Smooth muscle cell of the brain vasculature (primary cell): ENCODE measurements at regions not wholly inside any gene's neighbourhood (a gene's known extent, or its start where the extent isn't known, plus 50 kb on each side); places are given as distances from the start of the nearest gene placed in this dataset.

Experiments
- DNase-seq: peaks from one replicate; pipeline ENCODE4 v3.0.0-alpha.2; 2012; ENCODE audit warnings: low read depth, low spot score

DNA sequence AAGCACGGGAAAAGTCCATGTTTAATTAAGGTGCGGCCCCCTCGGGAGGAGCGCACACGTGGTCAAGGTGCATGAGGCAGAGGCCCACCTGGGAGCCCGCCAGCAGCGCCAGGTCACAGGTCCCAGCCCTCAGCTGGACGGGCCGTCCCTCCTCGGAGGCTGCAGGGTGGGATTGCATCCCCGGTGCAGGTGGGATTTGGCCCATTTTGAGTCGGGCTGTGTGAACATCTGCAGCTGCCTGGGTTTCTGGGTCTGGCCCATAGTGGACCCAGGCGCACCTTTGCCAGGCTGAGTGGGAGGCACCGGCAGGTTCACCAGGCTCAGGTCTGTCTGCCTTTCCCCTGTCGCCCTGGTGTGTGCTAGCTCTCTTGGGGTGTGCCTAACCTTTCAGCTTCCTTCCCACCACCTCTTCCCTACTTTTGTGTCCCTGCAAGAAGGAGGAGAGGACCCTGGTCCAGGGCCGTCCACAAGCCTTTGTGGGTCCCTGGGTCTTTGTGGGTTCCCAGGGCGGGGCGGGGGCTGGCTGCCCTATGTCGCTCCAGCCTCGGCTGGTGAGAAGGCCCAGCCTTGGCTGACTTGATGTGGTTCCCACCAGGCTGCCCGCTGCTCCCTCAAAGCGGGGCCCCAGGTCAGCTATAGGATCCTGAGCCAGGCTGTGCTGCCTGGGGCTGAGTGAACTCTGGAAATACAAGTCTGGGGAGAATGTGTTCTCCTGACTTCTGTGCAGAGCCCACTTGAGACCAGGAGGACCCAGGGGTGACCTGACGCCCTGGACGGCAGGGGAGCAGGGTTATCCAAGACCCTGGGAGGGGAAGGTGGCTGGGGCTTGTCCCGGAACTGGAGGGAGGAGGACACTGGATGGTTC is 186.7 kb upstream of the SHH start:
- no peak for DNase-seq

DNA sequence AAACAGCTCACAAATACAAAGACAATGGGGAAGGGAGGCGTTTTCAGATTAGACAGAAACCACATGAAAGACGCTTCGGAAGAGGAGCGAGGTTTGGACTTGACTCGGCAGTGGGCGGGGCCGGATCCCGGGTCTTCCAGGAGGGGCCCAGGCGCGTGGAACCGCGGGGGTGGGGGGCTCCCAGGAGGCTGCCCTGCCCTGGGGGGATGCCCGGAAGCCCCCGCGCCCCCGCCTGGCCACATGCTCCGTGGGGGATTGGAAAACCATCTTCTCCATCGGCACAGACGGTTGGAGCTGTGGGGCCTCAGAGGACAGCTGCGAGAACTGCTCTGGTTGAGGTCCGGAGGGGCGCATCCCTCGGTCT is 186.0 kb upstream of the SHH start:
- no peak for DNase-seq

DNA sequence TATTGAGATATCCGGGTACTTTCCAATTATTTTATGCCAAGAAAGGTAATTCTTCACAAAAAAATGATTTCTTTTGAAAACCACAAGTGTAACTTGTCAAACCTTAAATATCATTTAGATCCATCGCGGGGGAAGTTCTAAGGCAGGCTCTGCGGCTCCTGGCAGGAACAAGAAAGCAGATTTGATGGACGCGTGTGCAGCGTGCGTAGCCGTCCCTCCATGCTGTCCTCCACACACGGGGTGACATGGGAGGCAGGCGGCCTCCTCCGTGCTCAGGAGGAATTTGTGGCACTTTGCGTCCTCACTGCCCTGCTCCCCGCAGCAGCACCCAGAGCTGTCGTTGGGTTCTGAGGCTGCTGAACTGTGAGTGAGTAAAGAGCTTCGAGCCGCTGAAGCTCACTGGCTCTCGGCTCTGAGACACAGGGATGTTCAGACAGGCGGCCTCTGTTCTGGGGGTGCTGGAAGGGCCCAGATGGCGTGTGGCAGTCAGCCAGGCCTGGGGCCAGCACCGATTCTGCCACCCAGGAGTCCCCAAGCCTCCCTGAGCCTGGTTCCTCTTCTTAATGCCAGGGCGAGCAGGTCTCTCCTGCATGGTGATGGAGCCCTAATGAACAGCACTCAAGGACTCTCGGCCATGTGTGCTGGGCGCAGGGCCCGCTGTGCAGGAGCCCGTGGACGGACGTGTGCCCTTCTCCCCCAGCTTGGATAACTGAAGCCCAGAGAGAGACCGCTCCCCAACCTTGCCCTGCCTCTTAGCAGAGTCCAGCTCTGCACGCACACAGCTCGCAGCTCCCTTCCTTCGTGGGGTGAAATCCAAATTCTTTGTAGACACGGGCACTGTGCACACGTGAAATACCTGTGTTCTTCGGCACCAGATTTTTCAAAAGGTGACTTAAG is 185.4 kb upstream of the SHH start:
- no peak for DNase-seq

DNA sequence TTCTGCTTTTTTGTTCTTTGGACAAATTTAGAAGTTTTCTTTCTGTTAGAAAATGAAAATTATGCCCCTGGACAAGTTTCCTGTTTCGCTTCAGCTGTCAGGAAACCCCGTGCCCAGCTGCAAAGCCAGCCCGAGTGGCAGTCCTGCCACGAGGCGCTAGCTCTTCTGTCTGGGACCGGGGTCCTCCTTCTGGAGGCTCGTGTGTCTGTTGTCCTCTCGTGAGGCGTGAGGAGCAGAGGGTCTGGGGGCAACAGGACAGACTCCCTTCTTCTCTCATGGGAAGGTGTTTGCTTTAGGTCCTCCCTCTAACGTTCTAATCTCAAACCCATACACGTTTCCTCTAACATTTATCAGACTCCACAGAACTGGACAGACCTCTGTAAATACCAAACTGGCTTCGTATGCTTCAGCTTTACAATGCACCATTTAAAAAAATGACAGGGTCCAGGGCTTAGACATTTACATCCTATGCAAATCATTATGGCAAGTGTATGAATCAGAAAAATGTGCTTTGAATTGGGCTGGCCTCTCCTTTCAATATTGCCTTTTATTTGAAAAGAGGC is 184.5 kb upstream of the SHH start:
- DNase-seq: no peak

DNA sequence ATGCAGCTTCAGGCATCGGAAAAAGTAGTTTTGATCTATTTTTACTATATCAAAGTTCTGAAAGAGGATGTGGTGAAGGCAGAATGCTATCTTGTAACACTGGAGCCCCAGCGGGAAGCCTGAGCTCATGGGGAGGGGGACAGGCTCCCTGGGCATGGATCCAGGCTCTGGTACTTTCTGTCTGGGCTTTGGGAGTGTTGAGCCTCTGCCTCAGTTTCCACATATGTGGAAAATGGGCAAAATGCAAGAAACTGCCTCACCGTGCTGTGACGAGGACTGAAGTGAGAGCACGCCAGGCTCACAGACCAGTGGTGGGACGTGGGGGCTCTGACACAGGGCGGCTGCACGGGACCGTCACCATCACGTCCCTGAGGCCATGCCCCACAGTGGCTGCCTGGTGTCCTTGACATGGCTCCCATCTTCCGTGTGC is 182.9 kb upstream of the SHH start:
- no peak for DNase-seq

DNA sequence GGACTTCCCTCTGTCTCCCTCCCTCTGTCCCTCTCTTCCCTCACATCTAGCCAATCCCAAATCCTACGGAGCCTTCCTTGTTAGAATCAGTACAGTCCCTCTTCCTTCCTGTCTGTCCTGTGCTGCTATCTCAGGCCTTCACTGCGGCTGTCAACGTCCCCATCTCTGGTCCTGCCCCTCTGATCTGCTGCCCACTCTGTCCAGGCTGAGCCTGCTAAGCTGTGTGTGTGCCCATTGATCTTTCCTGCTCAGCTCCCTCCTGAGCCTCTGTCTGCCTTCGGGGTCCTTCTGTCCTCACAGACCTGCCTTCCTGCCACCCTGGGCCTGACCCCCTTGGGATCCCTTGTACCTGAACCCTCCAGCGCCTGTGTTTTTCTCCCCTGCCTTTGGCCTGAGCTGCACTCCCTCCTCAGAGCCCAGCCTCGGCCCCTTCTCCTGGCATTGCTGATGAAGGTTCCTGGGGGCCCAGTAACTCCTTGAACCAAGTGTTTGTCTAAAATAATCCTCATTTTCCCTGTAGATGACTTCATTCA is 182.1 kb upstream of the SHH start:
- DNase-seq: no peak

DNA sequence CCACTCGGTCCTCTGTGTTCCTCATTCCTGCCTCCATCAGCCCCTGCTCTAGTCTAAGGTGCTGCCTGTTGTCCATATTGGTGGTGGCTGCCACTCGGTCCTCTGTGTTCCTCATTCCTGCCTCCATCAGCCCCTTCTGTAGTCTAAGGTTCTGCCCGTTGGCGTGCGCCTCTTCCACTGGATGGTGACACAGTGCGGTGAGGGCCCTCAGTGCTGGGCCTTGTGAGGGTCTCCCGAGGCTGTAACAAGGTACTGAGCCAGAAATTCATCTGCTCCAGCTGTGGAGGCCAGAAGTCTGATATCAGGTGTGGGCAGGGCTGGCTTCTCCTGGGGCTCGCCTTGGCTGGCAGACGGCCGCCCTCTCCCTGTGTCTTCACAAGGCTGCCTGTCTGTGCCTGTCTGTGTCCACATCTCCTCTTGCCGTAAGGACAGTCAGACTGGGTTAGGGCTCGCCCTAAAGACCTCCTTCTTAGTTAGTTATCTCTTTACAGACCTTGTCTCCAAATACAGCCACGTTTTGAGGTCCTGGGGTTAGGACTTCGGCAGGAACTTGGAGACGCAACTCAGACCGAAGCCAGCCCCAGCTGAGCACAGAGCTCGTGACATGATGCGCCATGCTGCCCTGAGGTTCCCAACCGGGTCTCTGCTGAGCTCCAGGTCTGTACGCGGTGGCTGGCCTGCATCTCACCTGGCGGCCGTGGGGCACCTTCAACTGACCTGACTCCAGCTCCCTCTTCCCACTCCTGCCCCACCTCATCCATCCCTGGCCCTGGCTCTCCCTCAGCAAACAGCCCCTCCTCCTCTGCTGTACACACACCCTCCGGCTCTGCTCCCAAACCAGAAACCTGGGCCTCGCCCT is 181.4 kb upstream of the SHH start:
- no peak for DNase-seq

DNA sequence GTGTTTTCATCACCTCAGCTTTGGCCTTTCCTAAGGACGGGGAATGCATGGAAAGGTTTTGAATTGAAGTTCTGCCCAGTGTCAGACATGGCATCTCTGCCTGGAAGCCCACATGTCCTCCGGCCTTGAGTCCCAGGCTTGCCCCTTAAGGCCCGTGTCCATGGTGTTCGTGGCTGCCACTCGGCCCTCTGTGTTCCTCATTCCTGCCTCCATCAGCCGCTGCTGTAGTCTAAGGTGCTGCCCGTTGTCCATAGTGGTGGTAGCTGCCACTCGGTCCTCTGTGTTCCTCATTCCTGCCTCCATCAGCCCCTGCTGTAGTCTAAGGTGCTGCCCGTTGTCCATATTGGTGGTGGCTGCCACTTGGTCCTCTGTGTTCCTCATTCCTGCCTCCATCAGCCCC is 180.7 kb upstream of the SHH start:
- no peak for DNase-seq

DNA sequence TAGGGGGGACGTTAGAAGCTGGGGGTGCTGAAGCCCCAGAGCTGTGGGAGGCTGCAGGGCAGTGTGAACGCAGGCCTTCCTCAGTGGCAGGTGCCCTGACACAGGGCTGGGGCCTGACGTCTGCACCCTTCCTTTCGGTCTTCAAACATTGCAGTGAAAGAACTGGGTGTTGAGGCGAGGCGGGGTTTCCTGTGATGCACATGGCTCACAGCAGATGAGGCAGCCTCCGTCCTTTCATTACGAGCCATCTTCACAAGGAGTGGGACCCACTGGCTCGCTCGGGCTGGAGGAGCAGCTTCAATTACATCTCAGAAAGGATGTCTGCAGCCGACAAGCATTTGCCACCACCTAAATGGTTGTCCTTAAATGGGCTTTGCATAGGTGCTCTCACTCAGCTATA is 180.3 kb upstream of the SHH start:
- no peak for DNase-seq

DNA sequence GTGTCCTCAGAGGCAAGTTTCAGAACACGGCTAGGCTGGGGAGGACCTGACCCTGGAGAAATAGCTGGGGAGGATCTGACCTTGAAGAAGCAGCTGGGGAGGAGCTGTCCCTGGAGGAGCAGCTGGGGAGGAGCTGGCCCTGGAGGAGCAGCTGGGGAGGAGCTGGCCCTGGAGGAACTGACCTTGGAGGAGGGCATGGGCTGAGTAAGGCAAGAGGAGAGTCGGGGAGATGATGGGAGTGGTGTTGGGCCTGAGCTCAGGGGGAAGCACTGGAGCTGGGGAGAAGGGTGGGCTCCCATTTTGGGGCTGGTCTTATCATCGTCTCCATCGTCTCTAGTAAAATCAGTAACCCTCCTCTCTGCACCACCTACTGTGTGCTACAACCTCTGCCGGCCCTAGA is 179.8 kb upstream of the SHH start:
- DNase-seq: no peak

DNA sequence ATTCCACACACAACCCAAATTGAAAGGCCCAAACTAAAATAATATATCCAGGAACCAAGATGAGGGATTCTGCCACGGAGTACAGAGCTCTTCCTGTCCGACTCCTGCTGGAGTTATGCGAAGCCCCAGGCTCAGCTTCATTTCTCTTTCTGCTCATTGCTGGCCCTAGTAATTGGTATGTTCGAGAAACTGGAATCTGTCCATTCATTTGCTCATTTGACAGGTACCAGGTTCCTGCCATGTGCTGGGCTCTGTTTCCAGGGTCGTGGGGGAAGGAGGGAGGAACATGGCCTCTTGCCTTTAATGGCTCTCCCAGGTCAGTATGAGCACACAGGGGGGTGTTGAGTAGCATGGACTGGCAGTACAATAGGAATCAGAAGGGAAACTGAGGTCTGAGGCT is 179.2 kb upstream of the SHH start:
- no peak for DNase-seq

DNA sequence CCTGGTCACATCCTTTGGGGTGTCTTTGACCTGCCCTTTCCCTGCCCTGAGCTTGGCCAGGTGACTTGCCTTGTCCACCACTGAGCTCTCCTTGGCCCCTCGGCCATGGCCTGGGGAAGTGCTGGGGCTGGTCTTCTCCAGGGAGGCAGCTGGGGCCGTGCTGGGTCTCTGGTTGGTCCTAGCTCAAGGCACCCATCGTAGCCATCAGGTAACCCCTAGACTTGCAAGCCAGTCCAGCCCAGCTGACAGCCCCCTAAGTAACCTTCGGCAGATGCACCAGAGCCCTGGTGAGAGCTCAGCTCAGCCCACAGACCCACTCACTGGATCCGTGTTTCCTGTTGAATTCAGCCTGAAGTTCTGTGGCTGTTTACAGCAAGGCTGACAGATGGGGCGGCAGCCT is 176.2 kb upstream of the SHH start:
- no peak for DNase-seq

DNA sequence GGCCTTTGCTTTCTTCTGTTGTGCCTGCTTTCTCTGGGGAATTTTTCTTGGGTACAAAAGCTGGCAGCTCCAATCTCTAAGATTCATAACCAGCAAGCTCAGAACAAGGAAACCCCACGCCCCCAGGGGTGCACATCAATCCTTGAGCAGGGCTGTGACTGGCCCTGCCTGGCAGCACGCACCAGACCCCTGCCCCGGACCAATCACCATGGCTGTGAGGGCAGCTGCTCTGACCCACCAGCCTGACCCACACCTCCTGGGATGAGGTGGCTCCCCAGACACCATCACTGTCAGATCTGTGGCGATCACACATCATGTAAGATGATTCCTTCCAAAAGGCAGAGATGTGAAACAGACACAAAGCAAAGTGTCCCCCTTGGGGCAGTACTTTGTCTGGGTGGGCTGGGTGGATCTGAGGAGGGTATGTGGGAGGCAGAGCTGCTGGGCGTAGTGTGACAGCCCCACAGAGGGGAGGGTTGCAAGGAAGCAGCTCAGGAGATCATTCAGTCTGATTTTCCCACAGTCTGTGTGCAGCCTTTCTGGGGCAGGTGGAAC is 175.5 kb upstream of the SHH start:
- no peak for DNase-seq

DNA sequence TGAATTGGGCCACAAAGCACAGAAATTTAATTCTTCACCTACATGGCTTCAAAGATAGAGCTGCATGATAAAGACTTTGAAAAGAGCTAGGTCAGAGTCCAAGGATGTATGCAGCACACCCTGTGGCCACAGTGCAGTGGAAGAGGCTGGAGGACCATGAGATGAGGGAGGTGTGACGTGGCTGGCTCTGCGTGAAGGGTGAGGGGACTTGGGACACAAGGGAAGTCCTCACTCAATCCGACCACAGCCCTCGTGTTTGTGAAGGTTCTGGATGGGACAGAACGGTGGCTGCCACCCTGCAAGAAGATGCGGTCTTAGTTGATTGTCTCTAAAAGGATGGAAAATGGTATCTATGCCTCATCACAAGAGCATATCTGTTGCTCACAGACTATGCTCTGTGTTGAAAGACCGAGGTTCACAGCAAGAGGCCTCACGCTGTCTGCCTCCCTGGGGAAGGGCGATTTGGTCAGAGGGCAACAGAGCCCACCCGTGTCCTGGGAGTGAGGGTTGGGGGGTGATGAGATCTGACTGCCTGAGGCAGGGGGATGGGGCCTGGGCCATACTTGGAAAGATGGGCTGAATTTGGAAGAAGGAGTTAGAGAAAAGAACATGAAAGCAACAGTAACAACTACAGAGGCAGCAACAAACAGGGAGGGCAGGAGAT is 174.4 kb upstream of the SHH start:
- DNase-seq: no peak

DNA sequence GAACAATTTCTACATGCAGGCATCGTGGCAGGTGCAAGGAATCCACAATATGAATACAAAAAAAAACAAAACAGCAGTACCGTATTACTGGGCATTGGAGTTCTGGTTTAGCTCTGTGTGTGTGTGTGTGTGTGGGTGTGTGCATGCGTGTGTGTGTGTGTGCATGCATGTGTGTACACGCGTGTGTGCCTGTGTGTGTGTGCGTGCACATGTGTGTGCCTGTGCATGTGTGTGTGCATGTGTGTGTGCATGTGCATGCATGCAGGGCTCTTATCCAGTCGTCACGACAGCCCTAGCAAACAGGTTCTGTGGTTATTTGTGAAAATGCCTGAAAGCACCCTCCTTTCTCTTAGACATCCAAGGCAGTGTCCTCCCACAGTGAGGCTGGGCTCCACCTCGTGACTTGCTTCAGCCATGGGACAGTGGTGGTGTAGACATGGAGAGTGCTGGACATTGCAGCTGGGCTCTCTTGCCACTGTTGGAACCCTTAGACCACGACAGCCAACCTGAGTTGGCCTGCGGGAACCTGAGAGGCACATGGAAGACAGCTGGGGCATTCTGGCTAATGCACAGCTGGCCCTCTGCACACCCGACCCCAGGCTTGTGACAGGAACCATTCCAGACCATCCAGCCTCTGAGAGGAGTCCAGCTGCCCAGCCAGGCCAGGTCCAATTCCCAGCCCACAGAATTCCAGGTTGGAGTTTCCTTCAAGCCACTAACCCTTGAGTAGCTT is 173.4 kb upstream of the SHH start:
- no peak for DNase-seq

DNA sequence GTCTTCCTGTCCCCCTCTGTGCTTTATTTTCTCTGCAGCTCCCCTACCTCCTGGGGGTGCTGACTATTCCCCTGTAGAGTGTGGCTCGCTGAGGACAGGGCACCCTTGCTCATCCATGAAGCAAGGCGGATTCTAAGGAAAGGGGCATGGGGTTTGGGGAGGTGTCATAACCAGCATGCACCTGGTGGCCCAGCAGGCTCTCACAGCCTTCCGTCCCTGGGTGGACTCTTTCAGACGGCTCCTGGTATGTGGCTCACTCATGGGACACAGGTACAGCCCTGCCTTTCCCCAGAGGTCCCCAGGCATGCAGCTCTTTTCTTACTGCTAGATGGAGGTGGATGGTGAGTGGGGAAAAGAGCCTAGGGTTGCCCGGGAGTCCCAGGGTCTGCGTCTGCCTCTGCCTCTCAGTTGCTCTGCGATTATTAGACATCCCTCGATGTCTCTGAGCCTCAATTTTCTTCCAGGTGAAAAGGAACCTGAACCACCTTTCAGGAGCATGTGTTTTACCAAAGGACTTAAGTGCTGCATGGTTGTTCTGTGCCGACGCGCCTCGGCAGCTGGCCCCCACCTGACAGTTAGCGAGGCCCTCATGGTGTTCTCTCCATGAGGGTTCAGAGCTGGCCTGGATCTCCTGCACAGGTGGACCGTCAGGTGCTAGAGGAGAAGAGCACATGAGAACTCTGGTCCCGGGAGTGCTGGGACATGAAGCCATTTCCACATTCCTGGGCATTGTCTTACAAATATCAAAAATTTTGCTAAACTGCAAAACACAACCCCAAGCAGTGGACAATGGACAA is 172.5 kb upstream of the SHH start:
- DNase-seq: no peak

DNA sequence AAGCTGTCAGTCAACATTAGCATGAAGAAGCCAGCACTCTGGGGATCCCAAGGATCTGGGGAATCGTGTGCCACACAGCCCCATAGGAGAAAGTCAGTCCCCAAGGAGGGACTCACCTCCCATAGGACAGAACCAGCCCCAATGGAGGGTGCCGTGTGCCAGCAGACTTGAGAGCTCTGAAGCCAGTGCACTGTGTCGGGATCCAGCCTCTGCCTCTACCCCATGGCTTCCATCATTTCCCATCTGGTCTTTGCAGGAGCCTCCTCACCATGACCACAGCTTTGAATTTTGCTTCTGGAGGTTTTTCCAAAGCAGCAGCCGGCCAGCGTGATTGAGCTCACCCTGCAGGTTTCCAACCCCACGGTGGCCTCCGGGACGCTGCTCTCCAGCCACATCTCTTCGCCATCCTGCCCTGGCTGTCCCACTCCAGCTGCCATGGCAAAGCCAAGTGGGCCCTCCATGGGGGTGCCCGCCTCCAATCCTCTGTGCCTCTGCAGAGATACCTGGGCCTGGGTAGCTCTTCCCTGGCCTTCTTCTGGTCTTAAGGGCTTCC is 171.8 kb upstream of the SHH start:
- no peak for DNase-seq

DNA sequence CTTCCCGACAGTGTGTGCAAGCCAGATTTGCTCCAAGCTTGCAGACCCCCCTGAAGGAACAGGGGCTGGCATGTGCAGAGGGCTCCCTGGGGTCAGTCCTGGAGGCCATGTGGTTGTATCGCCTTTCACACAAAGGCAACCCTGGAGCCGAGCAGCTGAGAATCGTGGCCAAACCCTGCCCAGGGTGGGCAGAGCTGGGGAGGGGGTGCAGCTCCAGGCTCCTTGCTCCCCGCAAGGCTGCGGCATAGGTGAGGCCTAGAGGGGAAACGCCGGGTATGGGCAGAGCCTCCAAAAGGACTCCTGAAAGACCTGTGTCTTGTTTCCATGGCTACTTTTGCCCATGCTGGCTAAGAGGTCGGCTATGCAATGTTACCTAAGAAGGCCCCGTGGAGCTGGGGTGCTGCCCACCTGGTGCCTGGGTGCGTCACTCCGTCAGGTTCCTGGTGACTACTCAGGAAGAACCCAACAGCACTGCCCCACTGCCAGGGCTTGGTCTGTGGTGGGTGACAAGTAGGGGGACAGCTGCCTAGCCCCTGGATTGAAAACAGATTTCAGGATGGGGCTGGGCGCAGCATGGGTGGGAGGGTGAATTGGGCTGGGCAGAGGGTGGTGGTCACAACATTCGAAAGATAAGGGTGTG is 171.0 kb upstream of the SHH start:
- no peak for DNase-seq
